Activated CD8-positive, alpha-beta memory T cell treated with anti-CD3 and anti-CD28 coated beads for 4 hours (primary cell): ENCODE measurements at regions not wholly inside any gene's neighbourhood (a gene's known extent, or its start where the extent isn't known, plus 50 kb on each side); places are given as distances from the start of the nearest gene placed in this dataset.

ENCODE experiments used
- DNase-seq, 2 donors: peaks; one replicate each; pipeline ENCODE4 v3.0.0-alpha.2; 2020; ENCODE audit warnings: low read depth in 2 of 2

- DNase-seq: no peak
Observed at GRCh38 chr12:4024701-4025100, 151.5 kb upstream of the PARP11 start.

GRCh38 chr12:4015225-4016091 lies 142.3 kb upstream of the PARP11 start:
- no peak for DNase-seq

- no peak for DNase-seq
Observed at GRCh38 chr12:4014858-4015224, 141.6 kb upstream of the PARP11 start.

- no peak for DNase-seq
Observed at GRCh38 chr12:4014444-4014843, 141.2 kb upstream of the PARP11 start.

GRCh38 chr12:4012977-4013968 lies 140.1 kb upstream of the PARP11 start:
- no peak for DNase-seq

- no peak for DNase-seq
Observed at GRCh38 chr12:4012073-4012472, 138.9 kb upstream of the PARP11 start.

GRCh38 chr12:4011597-4011996 lies 138.4 kb upstream of the PARP11 start:
- DNase-seq: no peak

GRCh38 chr12:4009979-4010704 lies 136.9 kb upstream of the PARP11 start:
- no peak for DNase-seq

GRCh38 chr12:4006743-4007142 lies 133.5 kb upstream of the PARP11 start:
- no peak for DNase-seq

GRCh38 chr12:4005851-4006430 lies 132.7 kb upstream of the PARP11 start:
- DNase-seq: no peak

GRCh38 chr12:4003576-4003975 lies 130.4 kb upstream of the PARP11 start:
- no peak for DNase-seq

GRCh38 chr12:4002601-4003000 lies 129.4 kb upstream of the PARP11 start:
- no peak for DNase-seq

GRCh38 chr12:4001841-4002240 lies 128.6 kb upstream of the PARP11 start:
- DNase-seq: no peak

GRCh38 chr12:4001031-4001430 lies 127.8 kb upstream of the PARP11 start:
- no peak for DNase-seq

GRCh38 chr12:3999904-4000303 lies 126.7 kb upstream of the PARP11 start:
- DNase-seq: no peak

GRCh38 chr12:3998968-3999792 lies 126.0 kb upstream of the PARP11 start:
- DNase-seq: no peak

- DNase-seq: no peak
Observed at GRCh38 chr12:3998397-3998796, 125.2 kb upstream of the PARP11 start.

GRCh38 chr12:3996322-3996721 lies 123.1 kb upstream of the PARP11 start:
- DNase-seq: no peak

- no peak for DNase-seq
Observed at GRCh38 chr12:3995306-3995705, 122.1 kb upstream of the PARP11 start.

GRCh38 chr12:3994500-3994899 lies 121.3 kb upstream of the PARP11 start:
- DNase-seq: no peak

GRCh38 chr12:3992945-3993344 lies 119.7 kb upstream of the PARP11 start:
- no peak for DNase-seq
